HCT116 (cell line): ENCODE measurements at regions not wholly inside any gene's neighbourhood (a gene's known extent, or its start where the extent isn't known, plus 50 kb on each side); places are given as distances from the start of the nearest gene placed in this dataset.

Experiments used
- EZH2phosphoT487 ChIP-seq: fragments of 200-600 bp; IDR thresholded peaks from 2 replicates; pipeline ENCODE4 v1.6.1; 2018; ENCODE audit warnings: antibody characterized with exemption, borderline replicate concordance
- POLR2A ChIP-seq: IDR thresholded peaks from 2 replicates; pipeline ENCODE4 v1.7.0; 2011; ENCODE audit warnings: borderline replicate concordance; ENCODE audit not compliant: insufficient read depth, insufficient read length; ENCODE audit errors: extremely low read depth
- SIN3A ChIP-seq: IDR thresholded peaks from 2 replicates; pipeline ENCODE4 v1.6.1; 2012; ENCODE audit warnings: low read depth
- TF ChIP-seq, protein P1 (sequence below), 3 experiments: fragments of 200-600 bp in 1 of 3; sonication (generic) in 1 of 3; IDR thresholded peaks in 2 of 3; conservative IDR thresholded peaks in 1 of 3; 2 replicates each; pipeline ENCODE4 v1.5.1; 2012 to 2017; ENCODE audit warnings: low read depth in 2 of 3, low read length in 2 of 3, antibody characterized with exemption in 1 of 3, borderline replicate concordance in 1 of 3, control low read depth in 1 of 3, mild to moderate bottlenecking in 1 of 3, mixed read lengths in 1 of 3, mixed run types in 1 of 3, moderate library complexity in 1 of 3; ENCODE audit not compliant: insufficient read depth in 1 of 3

DNA sequence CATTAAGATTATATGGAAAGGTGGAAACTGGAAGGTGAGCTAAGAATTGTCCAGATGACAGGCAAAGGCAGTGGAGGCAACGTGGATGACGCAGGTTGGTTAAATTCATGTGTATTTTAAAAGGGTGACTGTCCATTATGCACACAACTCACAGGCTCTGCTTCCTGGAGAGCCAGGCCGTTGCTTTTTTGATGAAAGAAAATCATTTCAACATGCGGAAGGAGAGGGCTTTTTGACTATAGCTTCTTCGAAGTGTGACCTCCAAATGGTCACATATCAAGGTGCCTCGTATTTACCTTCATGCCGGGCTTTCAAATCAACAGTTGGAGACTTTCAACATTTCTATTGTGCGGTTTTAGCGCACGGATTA is 126.7 kb downstream of the MYCN start:
- no peak for TF ChIP-seq POLR2A
- TF ChIP-seq EZH2phosphoT487: no peak
- TF ChIP-seq, protein P1, sequence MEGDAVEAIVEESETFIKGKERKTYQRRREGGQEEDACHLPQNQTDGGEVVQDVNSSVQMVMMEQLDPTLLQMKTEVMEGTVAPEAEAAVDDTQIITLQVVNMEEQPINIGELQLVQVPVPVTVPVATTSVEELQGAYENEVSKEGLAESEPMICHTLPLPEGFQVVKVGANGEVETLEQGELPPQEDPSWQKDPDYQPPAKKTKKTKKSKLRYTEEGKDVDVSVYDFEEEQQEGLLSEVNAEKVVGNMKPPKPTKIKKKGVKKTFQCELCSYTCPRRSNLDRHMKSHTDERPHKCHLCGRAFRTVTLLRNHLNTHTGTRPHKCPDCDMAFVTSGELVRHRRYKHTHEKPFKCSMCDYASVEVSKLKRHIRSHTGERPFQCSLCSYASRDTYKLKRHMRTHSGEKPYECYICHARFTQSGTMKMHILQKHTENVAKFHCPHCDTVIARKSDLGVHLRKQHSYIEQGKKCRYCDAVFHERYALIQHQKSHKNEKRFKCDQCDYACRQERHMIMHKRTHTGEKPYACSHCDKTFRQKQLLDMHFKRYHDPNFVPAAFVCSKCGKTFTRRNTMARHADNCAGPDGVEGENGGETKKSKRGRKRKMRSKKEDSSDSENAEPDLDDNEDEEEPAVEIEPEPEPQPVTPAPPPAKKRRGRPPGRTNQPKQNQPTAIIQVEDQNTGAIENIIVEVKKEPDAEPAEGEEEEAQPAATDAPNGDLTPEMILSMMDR (IDR thresholded peaks at IDR 0.05 in 2 of 3, conservative IDR thresholded peaks at IDR 0.05 in 1 of 3; ENCODE audit: borderline replicate concordance in 1 of 3, insufficient read depth in 1 of 3, low read depth in 2 of 3, low read length in 2 of 3): no peak
- TF ChIP-seq SIN3A: no peak
